HepG2 (cell line): ENCODE measurements at regions not wholly inside any gene's neighbourhood (a gene's known extent, or its start where the extent isn't known, plus 50 kb on each side); places are given as distances from the start of the nearest gene placed in this dataset.

Experiments used
- ATAC-seq: fragments of 200-7000 bp; cut with Tn5 transposase; 3 replicates; pipeline ENCODE4 v1.9.1; 2020; ENCODE audit warnings: mild to moderate bottlenecking, moderate library complexity
- BruUV-seq: library from RNA; stranded (reverse); fragments of 400-500 nt; replicated peaks from 2 replicates; lab custom pipeline; 2021; lab: Mats Ljungman, UMichigan
- CTCF ChIA-PET: fragments of 300-600 bp; formaldehyde crosslinking; extraction: SDS; loops from one replicate; lab custom pipeline; 2021; ENCODE audit warnings: low total read pairs, inconsistent platforms, low intra/inter-chr PET ratio; lab: Yijun Ruan, JAX
- POLR2A ChIA-PET: fragments of 350-600 bp; sonication (Branson Sonifier 250); formaldehyde crosslinking; loops from one replicate; lab custom pipeline; 2020; ENCODE audit warnings: antibody characterized with exemption, inconsistent platforms; lab: Yijun Ruan, JAX
- DNase-seq: peaks from one replicate; pipeline ENCODE4 v3.0.0-alpha.2; 2015; ENCODE audit warnings: low spot score
- FAIRE-seq: peaks from 3 replicates; lab custom pipeline; 2011; peaks lifted over from hg19 to GRCh38; lab: Jason Lieb, UNC
- H2AFZ ChIP-seq: one replicate; pipeline ENCODE4 v1.6.1; 2011; ENCODE audit warnings: low read length, inconsistent platforms
- H3K27ac ChIP-seq: fragments of 300-600 bp; 3 replicates; pipeline ENCODE4 v1.8.0; 2011; ENCODE audit warnings: mixed run types, mild to moderate bottlenecking, mixed read lengths, low read length, inconsistent platforms; ENCODE audit not compliant: insufficient read depth; ENCODE audit errors: extremely low read length
- H3K27me3 ChIP-seq, 2 experiments: fragments of 200-600 bp in 1 of 2; 2 replicates in 1 of 2; 3 replicates in 1 of 2; pipeline versions ENCODE4 v1.6.0 to v1.8.0; 2011; ENCODE audit warnings: low read length in 2 of 2, mild to moderate bottlenecking in 2 of 2, moderate library complexity in 2 of 2, inconsistent platforms in 1 of 2; ENCODE audit not compliant: insufficient read depth in 2 of 2, control insufficient read depth in 1 of 2
- H3K36me3 ChIP-seq, 2 experiments: fragments of 200-600 bp in 1 of 2; replicated peaks in 1 of 2; 2 replicates in 1 of 2; 3 replicates in 1 of 2; pipeline versions ENCODE4 v1.5.1 to v1.8.0; 2011; ENCODE audit warnings: low read length in 2 of 2, inconsistent platforms in 1 of 2; ENCODE audit not compliant: insufficient read depth in 2 of 2, control insufficient read depth in 1 of 2
- H3K4me1 ChIP-seq: 2 replicates; pipeline ENCODE4 v1.5.1; 2012; ENCODE audit warnings: low read length, inconsistent platforms; ENCODE audit not compliant: insufficient read depth
- H3K4me2 ChIP-seq: 2 replicates; pipeline ENCODE4 v1.6.0; 2011; ENCODE audit warnings: low read depth, low read length, inconsistent platforms
- H3K4me3 ChIP-seq, 3 experiments: fragments of 200-600 bp in 1 of 3; sonication (generic), shearing (Covaris generic) in 1 of 3; replicated peaks in 1 of 3; 2 replicates each; pipeline ENCODE4 v1.5.1; 2011 to 2016; ENCODE audit warnings: low read length in 3 of 3, inconsistent platforms in 2 of 3, low read depth in 2 of 3, mild to moderate bottlenecking in 2 of 3, control low read depth in 1 of 3, mixed read lengths in 1 of 3; ENCODE audit not compliant: insufficient read depth in 1 of 3
- H3K79me2 ChIP-seq: one replicate; pipeline ENCODE4 v1.6.1; 2011; ENCODE audit warnings: low read length, inconsistent platforms; ENCODE audit not compliant: insufficient read depth
- H3K9ac ChIP-seq: 2 replicates; pipeline ENCODE4 v1.6.0; 2011; ENCODE audit warnings: mild to moderate bottlenecking, low read depth, low read length, inconsistent platforms; ENCODE audit not compliant: insufficient read depth
- H3K9me3 ChIP-seq: 2 replicates; pipeline ENCODE4 v1.5.1; 2012; ENCODE audit warnings: mild to moderate bottlenecking, low read length
- H4K20me1 ChIP-seq: 2 replicates; pipeline ENCODE4 v1.6.0; 2011; ENCODE audit warnings: inconsistent platforms, mild to moderate bottlenecking, low read length, moderate library complexity; ENCODE audit not compliant: insufficient read depth
- MEIS1 ChIP-seq: sonication (generic); formaldehyde crosslinking; IDR thresholded peaks from 2 replicates; pipeline ENCODE4 v1.9.0; 2021; ENCODE audit warnings: mild to moderate bottlenecking, missing genetic modification reagents, moderate library complexity, borderline replicate concordance
- MTF1 ChIP-seq: sonication (generic); formaldehyde crosslinking; IDR thresholded peaks from 2 replicates; pipeline ENCODE4 v1.5.0; 2020; ENCODE audit warnings: missing genetic modification reagents
- XBP1 ChIP-seq: sonication (generic); formaldehyde crosslinking; IDR thresholded peaks from 2 replicates; pipeline ENCODE4 v1.5.0; 2020; ENCODE audit warnings: missing genetic modification reagents
- ZNF207 ChIP-seq: fragments of 450-650 bp; IDR thresholded peaks from 2 replicates; pipeline ENCODE4 v1.6.1; 2016; ENCODE audit warnings: antibody characterized with exemption, borderline replicate concordance
- ZNF775 ChIP-seq: sonication (generic); formaldehyde crosslinking; IDR thresholded peaks from 2 replicates; pipeline ENCODE4 v1.4.0; 2020; ENCODE audit warnings: missing genetic modification reagents, mild to moderate bottlenecking, moderate library complexity, borderline replicate concordance
- WGBS: methylation state at CpG from one replicate; pipeline ENCODE4 v1.1.6; 2017; ENCODE audit warnings: low lambda C conversion rate; 5-methylcytosine and 5-hydroxymethylcytosine counted together
- in situ Hi-C: cut with HindIII; loops from 2 replicates; pipeline ENCODE4 v1.10.0; 2017; ENCODE audit warnings: low pct_unique_long_range_greater_than_20kb; ENCODE audit not compliant: extremely low pct_ligation_motif_present
- intact Hi-C: fragments of 100-400 bp; cut with micrococcal nuclease; formaldehyde crosslinking; loops from one replicate; pipeline ENCODE4 v1.10.0; 2022; ENCODE audit not compliant: unreplicated experiment
- TF ChIP-seq, protein P1 (sequence below): sonication (generic); formaldehyde crosslinking; IDR thresholded peaks from 2 replicates; pipeline ENCODE4 v1.5.1; 2020; ENCODE audit warnings: mild to moderate bottlenecking, moderate library complexity, missing genetic modification reagents
- TF ChIP-seq, protein P2 (sequence below): IDR thresholded peaks from 2 replicates; pipeline ENCODE4 v1.6.1; 2016; ENCODE audit warnings: low read depth, borderline replicate concordance
- TF ChIP-seq, protein P3 (sequence below): sonication (generic); formaldehyde crosslinking; IDR thresholded peaks from 2 replicates; pipeline ENCODE4 v1.8.0; 2022; ENCODE audit warnings: missing genetic modification reagents, mild to moderate bottlenecking, moderate library complexity, borderline replicate concordance

GRCh38 chr4:35253331-35253730 lies 991.0 kb downstream of the ARAP2 start:
- TF ChIP-seq, protein P1, sequence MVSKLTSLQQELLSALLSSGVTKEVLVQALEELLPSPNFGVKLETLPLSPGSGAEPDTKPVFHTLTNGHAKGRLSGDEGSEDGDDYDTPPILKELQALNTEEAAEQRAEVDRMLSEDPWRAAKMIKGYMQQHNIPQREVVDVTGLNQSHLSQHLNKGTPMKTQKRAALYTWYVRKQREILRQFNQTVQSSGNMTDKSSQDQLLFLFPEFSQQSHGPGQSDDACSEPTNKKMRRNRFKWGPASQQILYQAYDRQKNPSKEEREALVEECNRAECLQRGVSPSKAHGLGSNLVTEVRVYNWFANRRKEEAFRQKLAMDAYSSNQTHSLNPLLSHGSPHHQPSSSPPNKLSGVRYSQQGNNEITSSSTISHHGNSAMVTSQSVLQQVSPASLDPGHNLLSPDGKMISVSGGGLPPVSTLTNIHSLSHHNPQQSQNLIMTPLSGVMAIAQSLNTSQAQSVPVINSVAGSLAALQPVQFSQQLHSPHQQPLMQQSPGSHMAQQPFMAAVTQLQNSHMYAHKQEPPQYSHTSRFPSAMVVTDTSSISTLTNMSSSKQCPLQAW (CRISPR knock-in tag), result no peak
- TF ChIP-seq MTF1 (no peak), ZNF207 (no peak), XBP1 (CRISPR knock-in tag) (no peak), ZNF775 (CRISPR knock-in tag) (no peak), MEIS1 (CRISPR knock-in tag) (no peak)
- TF ChIP-seq, protein P2, sequence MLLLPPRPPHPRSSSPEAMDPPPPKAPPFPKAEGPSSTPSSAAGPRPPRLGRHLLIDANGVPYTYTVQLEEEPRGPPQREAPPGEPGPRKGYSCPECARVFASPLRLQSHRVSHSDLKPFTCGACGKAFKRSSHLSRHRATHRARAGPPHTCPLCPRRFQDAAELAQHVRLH, result no peak
- TF ChIP-seq, protein P3, sequence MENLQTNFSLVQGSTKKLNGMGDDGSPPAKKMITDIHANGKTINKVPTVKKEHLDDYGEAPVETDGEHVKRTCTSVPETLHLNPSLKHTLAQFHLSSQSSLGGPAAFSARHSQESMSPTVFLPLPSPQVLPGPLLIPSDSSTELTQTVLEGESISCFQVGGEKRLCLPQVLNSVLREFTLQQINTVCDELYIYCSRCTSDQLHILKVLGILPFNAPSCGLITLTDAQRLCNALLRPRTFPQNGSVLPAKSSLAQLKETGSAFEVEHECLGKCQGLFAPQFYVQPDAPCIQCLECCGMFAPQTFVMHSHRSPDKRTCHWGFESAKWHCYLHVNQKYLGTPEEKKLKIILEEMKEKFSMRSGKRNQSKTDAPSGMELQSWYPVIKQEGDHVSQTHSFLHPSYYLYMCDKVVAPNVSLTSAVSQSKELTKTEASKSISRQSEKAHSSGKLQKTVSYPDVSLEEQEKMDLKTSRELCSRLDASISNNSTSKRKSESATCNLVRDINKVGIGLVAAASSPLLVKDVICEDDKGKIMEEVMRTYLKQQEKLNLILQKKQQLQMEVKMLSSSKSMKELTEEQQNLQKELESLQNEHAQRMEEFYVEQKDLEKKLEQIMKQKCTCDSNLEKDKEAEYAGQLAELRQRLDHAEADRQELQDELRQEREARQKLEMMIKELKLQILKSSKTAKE, result no peak
- Histone ChIP-seq H3K9ac (no peak overlapping the region), H3K27me3 (no peaks in the 10 kb centered on the region), H3K4me1 (no peaks in the 10 kb centered on the region), H3K4me3 (no peak overlapping the region), H3K36me3 (no peaks in the 10 kb centered on the region), H3K9me3 (no peaks in the 10 kb centered on the region), H3K4me2 (no peak overlapping the region), H3K27ac (no peak overlapping the region), H4K20me1 (no peaks in the 10 kb centered on the region), H3K79me2 (no peaks in the 10 kb centered on the region), H2AFZ (no peak overlapping the region)
- ATAC-seq, result no peak
- DNase-seq, result no peak
- ChIA-PET CTCF (no interaction called here), POLR2A (no interaction called here)
- no TSS peak for BruUV-seq
- WGBS, result 4% methylated on average over 2 of the region's 2 CpGs
- intact Hi-C loops (no loop called here), in situ Hi-C loops (no loop called here)
- no peak for FAIRE-seq
